HT1080 (cell line): ENCODE measurements at regions not wholly inside any gene's neighbourhood (a gene's known extent, or its start where the extent isn't known, plus 50 kb on each side); places are given as distances from the start of the nearest gene placed in this dataset.

Source experiments
- DNase-seq: peaks from one replicate; pipeline ENCODE4 v3.0.0-alpha.2; 2015; ENCODE audit warnings: low read depth

DNA sequence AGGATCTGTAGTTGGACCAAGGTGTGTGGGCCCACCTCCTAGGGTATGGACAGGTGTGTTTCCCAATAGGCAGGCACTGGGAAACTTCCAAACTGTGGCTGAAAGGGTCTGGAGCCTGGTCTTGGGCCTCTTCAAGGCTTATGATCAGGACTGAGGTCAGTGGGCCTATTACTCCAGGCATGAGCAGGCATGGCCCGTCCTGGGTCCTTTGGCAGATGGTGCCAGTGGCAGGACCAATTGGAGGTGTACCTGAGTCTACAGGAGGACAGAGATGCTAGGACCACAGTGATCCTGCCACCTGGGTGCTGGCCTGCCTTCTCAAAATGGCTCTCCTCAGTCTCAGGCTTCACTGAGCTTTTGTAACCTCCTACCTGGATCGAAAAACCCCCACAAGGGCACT lies 95.4 kb downstream of the RAB18 start:
- no peak for DNase-seq

DNA sequence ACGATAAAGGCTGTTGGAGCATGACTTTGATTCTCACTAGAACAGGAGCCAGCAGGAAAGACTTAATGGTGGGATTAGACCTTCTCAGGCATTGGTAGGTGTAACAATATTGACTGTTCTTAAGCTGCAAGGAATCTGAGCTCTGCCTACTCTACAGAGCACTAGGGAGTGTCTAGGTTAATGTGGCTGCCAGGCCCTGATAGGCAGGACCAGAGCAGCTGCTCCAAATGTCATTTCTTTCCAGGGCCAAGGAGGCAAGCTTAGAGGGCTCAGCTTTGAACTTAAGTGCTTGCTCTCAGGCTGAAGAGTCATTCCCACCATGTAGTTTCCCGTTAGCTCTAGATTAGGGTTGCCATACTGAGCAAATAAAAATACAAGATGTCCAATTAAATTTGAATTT lies 96.8 kb downstream of the RAB18 start:
- DNase-seq = no peak

GRCh38 chr10:27601503-27601902 lies 97.4 kb downstream of the RAB18 start:
- no peak for DNase-seq

DNA sequence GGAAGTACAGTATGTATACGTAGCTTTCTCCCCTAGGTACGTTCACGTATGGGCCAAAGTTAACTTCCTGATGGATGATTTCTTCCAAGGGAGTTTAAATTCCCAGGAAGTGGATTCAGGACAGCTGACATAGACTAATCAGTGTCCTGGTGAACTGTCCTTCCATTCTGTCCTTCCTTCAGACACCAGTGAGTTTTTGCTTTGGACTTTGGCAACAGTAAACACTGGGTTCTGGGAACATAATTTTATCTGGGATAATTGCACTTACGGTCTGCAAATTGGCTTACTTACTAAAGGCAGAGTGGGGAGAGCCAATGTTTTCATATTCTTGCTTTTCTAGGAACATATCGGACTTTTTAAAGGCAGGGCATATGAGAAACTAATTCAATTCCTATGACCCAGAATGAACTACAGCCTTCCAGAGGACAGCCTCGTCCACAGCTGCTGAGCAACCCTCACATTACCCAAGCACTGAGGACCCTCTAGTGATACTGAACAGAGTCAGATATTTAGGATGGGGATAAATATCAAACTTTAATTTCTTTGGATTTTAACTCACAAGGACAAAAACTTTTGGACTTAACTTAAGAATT lies 97.9 kb downstream of the RAB18 start:
- DNase-seq = no peak

GRCh38 chr10:27603104-27603503 lies 99.0 kb downstream of the RAB18 start:
- no peak for DNase-seq

- no peak for DNase-seq
These were observed 101.2 kb downstream of the RAB18 start for GRCh38 chr10:27605318-27605717.

GRCh38 chr10:27607591-27607990 lies 103.5 kb downstream of the RAB18 start:
- no peak for DNase-seq

GRCh38 chr10:27611236-27611635 lies 107.1 kb downstream of the RAB18 start:
- DNase-seq = peak; percentile 3

GRCh38 chr10:27611744-27612550 lies 107.8 kb downstream of the RAB18 start:
- DNase-seq = no peak

DNA sequence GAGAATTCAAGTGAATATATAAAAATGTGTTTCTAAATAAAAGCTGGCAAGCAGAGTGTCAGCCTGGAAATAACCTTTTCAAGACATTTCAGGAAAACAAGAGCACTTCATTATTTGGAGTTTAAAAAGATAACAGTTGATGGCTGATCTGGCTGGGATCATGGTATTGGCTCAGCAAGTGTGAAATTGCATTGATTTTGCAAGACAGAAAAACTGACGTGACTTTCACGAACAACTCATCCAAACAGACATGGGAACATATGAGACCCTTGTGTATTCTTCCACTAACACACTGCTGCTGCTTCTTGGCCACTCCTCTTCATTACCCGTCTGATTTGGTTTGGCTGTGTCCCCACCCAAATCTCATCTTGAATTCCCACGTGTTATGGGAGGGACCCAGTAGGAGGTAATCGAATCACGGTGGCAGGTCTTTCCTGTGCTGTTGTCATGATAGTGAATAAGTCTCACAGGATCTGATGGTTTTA lies 108.5 kb downstream of the RAB18 start:
- no peak for DNase-seq

GRCh38 chr10:27614776-27615175 lies 110.7 kb downstream of the RAB18 start:
- no peak for DNase-seq

DNA sequence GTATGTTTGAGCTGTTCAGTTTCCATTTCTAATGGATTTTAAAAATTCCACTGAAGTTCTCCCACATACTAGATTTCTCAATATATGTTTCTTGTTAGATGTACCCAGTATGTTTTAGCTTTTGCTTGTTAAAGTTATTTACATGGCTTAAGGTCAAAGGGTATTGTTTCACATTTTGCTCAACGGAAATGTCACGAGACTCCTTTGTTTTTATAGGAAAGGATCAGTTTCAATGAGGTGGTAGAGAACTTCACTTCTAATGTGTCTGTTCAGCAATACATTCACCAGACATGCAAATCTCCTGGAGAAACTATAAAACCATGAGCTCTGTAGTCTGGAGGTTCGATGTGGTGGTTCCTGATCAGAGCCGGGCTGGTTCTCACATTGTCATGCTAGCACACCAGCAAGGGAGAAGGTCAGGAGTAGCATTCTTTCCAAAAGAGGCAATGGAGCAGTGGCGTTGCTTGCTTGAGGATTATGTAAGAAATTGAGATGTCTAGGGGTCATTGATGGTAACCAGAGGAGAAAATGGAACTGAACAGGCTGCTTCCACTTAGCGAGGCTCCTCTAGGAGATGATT lies 114.0 kb downstream of the RAB18 start:
- DNase-seq = no peak

DNA sequence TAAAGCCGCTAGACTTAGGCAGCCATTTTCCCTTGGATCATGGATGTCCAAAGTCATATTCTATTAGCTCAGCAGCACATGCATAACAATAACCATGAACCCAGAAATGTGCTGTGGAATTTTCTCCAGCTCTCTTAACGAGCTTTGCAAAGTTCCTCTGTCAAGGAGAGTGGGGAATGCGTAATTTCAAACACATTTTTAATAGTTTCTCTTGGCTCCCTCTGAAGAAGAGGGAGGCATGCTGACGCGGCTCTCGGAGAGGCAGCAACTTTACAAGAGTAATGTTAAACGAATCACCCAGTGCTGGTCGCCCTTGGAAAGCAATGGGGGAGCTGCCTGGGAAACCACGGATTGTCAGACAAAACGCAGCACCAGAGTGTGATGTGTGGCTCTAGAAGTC lies 114.8 kb downstream of the RAB18 start:
- no peak for DNase-seq

GRCh38 chr10:27619329-27619728 lies 115.2 kb downstream of the RAB18 start:
- no peak for DNase-seq

GRCh38 chr10:27620430-27621397 lies 116.6 kb downstream of the RAB18 start:
- no peak for DNase-seq

- DNase-seq = no peak
These were observed 117.4 kb downstream of the RAB18 start for GRCh38 chr10:27621461-27621860.

GRCh38 chr10:27622596-27622995 lies 118.5 kb downstream of the RAB18 start:
- no peak for DNase-seq
